GM12891 (cell line): ENCODE measurements at regions not wholly inside any gene's neighbourhood (a gene's known extent, or its start where the extent isn't known, plus 50 kb on each side); places are given as distances from the start of the nearest gene placed in this dataset.

ENCODE experiments used
- DNase-seq: peaks from one replicate; pipeline ENCODE4 v3.0.0; 2011; ENCODE audit warnings: low spot score; ENCODE audit not compliant: insufficient read length
- FAIRE-seq: peaks from 2 replicates; lab custom pipeline; 2011; peaks lifted over from hg19 to GRCh38; lab: Jason Lieb, UNC
- PAX5 ChIP-seq: IDR thresholded peaks from 2 replicates; pipeline ENCODE4 v1.6.1; 2011; ENCODE audit warnings: low read length, moderate library complexity, mild to moderate bottlenecking; ENCODE audit not compliant: insufficient read depth, severe bottlenecking
- POLR2A ChIP-seq: IDR thresholded peaks from 2 replicates; pipeline ENCODE4 v1.6.1; 2011; ENCODE audit warnings: low read depth, low read length, control low read depth
- POLR2AphosphoS5 ChIP-seq: IDR thresholded peaks from 2 replicates; pipeline ENCODE4 v1.6.1; 2011; ENCODE audit warnings: low read depth, low read length, control low read depth
- POU2F2 ChIP-seq: IDR thresholded peaks from 2 replicates; pipeline ENCODE4 v1.6.1; 2011; ENCODE audit warnings: low read depth, mild to moderate bottlenecking, control low read depth, low read length, moderate library complexity
- SPI1 ChIP-seq: IDR thresholded peaks from 2 replicates; pipeline ENCODE4 v1.6.1; 2011; ENCODE audit warnings: low read depth, low read length, control low read depth
- TAF1 ChIP-seq: IDR thresholded peaks from 2 replicates; pipeline ENCODE4 v1.6.1; 2011; ENCODE audit warnings: low read depth, low read length, control low read depth

GRCh38 chr2:147467441-147467840 lies 377.4 kb upstream of the ACVR2A start:
- no peak for DNase-seq
- FAIRE-seq = no peak
- TF ChIP-seq POU2F2 = no peak
- TF ChIP-seq POLR2A = no peak
- TF ChIP-seq SPI1 = no peak
- TF ChIP-seq POLR2AphosphoS5 = no peak
- no peak for TF ChIP-seq PAX5
- TF ChIP-seq TAF1 = no peak

GRCh38 chr2:147464737-147465357 lies 380.0 kb upstream of the ACVR2A start:
- FAIRE-seq (no peak), DNase-seq (no peak)
- no peak for TF ChIP-seq PAX5
- no peak for TF ChIP-seq POLR2AphosphoS5
- TF ChIP-seq POLR2A = no peak
- no peak for TF ChIP-seq SPI1
- TF ChIP-seq POU2F2 = no peak
- no peak for TF ChIP-seq TAF1

GRCh38 chr2:147463881-147464520 lies 380.8 kb upstream of the ACVR2A start:
- no peak for TF ChIP-seq TAF1
- TF ChIP-seq POLR2AphosphoS5 = no peak
- no peak for TF ChIP-seq POLR2A
- no peak for TF ChIP-seq POU2F2
- no peak for TF ChIP-seq PAX5
- FAIRE-seq (no peak), DNase-seq (no peak)

- FAIRE-seq (no peak), DNase-seq (no peak)
- TF ChIP-seq PAX5 = no peak
Observed at GRCh38 chr2:147460155-147460554, 384.7 kb upstream of the ACVR2A start.

- DNase-seq = no peak
- TF ChIP-seq POLR2A (no peak), POLR2AphosphoS5 (no peak)
- FAIRE-seq = no peak
Observed at GRCh38 chr2:147456779-147457178, 388.1 kb upstream of the ACVR2A start.

DNA sequence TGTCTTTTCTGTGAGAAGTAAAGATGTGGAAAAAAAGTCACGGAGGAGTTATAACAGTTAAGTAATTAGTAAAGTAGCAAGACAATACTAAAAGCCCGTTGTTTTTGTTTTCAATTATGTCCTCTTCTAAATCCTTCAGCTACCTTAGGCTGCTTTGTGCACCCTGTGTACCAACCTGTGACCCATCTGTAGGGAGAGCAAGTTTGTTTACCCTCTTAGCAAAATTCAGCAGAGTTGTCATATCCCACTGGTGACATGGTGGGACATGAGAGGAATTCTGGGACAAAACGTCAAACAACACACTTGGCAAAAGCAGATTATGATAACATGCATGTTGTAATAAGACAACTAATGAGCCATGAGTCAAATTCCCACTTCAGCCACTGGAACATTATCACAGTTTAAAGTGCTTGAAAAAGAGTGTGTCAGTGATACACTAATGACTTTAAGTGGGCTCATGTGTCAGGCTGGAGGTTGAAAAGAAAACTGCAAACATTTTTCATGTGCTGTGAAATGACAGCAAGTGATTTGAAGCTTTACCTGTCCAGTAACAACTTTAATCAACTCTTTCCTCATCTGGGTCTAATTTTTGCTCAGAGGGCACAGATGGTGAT lies 392.8 kb upstream of the ACVR2A start:
- FAIRE-seq (no peak), DNase-seq (no peak)
- TF ChIP-seq POLR2A = no peak
- TF ChIP-seq POU2F2 = no peak
- TF ChIP-seq SPI1 = no peak
- no peak for TF ChIP-seq POLR2AphosphoS5
- TF ChIP-seq TAF1 = no peak
- TF ChIP-seq PAX5 = no peak

DNA sequence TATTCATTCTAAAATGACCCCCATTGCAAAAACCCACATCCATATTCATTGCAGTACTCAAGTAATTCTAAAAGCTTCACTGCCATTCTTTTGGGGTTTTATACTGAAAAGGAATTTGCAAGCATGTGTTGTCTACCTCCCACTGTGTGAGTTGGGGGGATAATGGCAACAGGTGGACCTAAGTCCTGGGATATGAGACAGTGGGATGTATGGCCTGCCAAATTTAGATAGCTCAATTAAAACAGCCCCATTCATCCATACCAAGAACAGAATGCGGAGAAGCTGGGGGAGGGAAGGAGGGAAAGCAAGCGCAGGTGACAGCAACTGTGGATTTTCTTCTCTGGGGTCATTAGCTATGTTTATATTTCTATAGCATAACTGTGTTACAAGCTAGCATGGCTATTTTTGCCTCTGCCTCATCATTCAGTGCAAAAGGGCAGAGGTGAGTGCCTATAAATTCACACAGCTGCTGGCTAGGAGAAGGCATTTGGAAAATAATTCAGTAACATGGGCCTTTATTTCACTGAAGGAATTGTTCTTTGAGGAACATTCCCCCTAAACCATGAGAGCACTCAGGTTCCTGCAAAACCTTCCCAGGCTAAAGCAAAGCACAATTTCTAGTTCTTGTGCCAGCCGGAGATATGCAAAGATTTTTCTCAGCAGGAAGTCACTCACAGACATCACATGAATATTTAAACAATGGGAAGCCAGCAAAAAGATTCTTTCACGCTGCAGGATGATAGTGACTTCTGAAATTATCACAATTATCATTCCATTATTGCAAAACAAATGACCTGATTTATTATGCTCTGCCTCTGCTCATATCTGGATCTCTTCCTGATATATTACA lies 393.9 kb upstream of the ACVR2A start:
- TF ChIP-seq POLR2A = no peak
- no peak for TF ChIP-seq PAX5
- no peak for TF ChIP-seq POU2F2
- no peak for TF ChIP-seq TAF1
- TF ChIP-seq POLR2AphosphoS5 = no peak
- TF ChIP-seq SPI1 = no peak
- no peak for DNase-seq
- FAIRE-seq = no peak

DNA sequence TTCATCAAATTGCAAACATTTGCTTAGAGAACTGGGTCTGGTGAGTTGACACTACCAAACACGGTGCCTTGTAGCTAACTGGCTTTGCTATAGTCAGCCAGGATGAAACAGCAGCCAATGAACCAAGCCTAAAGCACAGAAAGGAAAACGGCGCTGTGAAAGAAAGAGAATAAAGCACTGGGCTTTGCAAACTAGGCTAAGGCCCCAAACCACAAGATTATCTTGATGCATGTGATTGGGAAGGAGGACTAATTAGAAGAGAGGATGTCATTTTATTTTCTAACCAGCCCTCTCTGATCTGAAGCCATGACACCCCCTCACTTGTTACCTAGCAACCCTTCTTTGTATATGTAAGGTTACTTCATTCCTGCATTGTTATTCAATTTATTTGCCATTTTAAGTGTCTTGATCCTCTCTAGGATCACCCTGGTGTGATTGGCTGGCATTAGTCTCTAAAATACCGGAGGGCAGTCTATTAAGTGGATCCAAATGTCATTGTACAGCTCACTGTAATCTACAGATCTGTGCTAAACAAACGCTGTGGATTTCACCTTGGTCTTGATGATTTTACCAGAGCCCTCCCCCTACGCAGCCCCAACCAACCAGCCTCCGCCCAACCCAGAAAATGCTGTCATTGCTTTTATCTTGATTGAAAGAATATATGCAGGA lies 395.4 kb upstream of the ACVR2A start:
- FAIRE-seq (no peak), DNase-seq (no peak)
- TF ChIP-seq PAX5 (no peak), POLR2A (no peak), TAF1 (no peak), POU2F2 (no peak), POLR2AphosphoS5 (no peak), SPI1 (no peak)

DNA sequence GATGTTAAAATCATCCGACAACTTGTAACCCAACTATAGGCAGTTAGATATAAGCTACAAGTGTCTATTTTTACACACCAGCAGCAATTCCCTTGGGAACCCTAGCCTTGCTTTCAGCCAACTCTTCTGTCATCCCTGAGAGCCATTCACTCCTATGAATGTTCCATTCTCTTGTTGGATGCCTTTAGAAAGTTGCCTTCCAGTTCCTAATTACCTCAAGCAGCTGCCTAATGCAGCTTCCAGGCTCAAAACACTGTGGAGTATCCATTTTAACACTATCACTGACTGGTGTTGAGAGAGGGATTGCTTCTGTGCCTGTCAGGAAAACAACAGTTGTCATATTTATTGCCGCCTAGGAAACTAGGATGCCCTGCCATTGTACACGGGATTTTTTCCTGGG lies 402.0 kb upstream of the ACVR2A start:
- no peak for FAIRE-seq
- DNase-seq = no peak
- TF ChIP-seq POLR2A (no peak), POU2F2 (no peak), PAX5 (no peak), SPI1 (no peak), POLR2AphosphoS5 (no peak), TAF1 (no peak)
